ENCODE measurements at regions not wholly inside any gene's neighbourhood (a gene's known extent, or its start where the extent isn't known, plus 50 kb on each side); places are given as distances from the start of the nearest gene placed in this dataset.

DNA sequence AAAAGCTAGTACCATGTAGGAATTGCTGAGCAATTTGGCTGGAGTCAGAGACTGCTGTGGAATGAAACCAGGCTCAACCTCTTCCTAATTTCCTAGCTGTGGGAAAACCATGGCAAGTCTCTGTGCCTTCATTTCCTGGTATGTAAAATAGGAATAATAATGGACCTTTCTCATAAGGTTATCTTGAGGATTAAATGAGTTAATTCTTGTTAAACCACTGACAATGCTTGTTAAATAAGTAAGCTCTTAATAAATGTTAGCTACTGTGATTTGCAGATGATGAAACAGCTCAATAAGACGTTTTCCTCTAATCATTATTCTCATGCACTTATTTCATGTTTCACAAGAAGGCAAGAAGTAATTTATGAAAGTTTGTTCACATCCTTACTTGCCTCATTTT, 346.7 kb downstream of the RND3 start:
- no peak overlapping the region for H3K27ac ChIP-seq
- no peak for DNase-seq (ENCODE audit: low spot score in 2 of 2)
- no peaks in the 10 kb centered on the region for H3K36me3 ChIP-seq
- H3K9me3 ChIP-seq = peaks cover under 1% of the 10 kb centered on the region
- TF ChIP-seq EP300 (IDR thresholded peaks at IDR 0.05) (no peak), POLR2AphosphoS5 (IDR thresholded peaks at IDR 0.05) (no peak)
- TF ChIP-seq, protein P1, sequence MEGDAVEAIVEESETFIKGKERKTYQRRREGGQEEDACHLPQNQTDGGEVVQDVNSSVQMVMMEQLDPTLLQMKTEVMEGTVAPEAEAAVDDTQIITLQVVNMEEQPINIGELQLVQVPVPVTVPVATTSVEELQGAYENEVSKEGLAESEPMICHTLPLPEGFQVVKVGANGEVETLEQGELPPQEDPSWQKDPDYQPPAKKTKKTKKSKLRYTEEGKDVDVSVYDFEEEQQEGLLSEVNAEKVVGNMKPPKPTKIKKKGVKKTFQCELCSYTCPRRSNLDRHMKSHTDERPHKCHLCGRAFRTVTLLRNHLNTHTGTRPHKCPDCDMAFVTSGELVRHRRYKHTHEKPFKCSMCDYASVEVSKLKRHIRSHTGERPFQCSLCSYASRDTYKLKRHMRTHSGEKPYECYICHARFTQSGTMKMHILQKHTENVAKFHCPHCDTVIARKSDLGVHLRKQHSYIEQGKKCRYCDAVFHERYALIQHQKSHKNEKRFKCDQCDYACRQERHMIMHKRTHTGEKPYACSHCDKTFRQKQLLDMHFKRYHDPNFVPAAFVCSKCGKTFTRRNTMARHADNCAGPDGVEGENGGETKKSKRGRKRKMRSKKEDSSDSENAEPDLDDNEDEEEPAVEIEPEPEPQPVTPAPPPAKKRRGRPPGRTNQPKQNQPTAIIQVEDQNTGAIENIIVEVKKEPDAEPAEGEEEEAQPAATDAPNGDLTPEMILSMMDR (IDR thresholded peaks at IDR 0.05) = no peak
- peaks cover 16% of the 10 kb centered on the region for H3K4me1 ChIP-seq
- no peak overlapping the region for H3K4me3 ChIP-seq
- H3K27me3 ChIP-seq = no peaks in the 10 kb centered on the region
- 28% methylated on average over 1 of the region's 1 CpG for WGBS

DNA sequence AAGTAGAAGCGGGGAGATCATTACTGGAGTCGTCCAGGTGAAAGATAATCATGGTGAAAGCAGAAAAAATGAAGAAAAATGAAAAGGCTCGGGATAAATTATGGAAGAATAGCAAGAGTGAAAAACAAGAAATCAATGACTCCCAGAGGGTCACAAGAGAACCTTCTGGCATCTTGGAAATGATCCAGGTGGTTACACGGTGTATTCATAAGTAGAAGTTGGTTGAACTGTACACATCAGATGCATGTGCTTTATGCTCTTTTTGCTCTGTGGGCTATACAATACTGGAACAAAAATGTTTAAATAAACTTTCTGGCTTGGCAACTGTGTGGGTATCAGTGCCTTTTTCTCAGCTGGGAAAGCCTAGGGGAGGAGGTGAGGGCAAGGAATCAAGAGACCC, 348.9 kb downstream of the RND3 start:
- Histone ChIP-seq H3K9me3 (no peaks in the 10 kb centered on the region), H3K36me3 (no peaks in the 10 kb centered on the region), H3K27ac (no peak overlapping the region), H3K27me3 (no peaks in the 10 kb centered on the region), H3K4me1 (peaks cover 25% of the 10 kb centered on the region), H3K4me3 (no peak overlapping the region)
- no peak for DNase-seq (ENCODE audit: low spot score in 2 of 2)
- 77% methylated on average over 4 of the region's 4 CpGs for WGBS
- TF ChIP-seq, protein P1 (IDR thresholded peaks at IDR 0.05) = no peak
- TF ChIP-seq POLR2A (IDR thresholded peaks at IDR 0.05) (no peak), POLR2AphosphoS5 (IDR thresholded peaks at IDR 0.05) (no peak), EP300 (IDR thresholded peaks at IDR 0.05) (no peak)

DNA sequence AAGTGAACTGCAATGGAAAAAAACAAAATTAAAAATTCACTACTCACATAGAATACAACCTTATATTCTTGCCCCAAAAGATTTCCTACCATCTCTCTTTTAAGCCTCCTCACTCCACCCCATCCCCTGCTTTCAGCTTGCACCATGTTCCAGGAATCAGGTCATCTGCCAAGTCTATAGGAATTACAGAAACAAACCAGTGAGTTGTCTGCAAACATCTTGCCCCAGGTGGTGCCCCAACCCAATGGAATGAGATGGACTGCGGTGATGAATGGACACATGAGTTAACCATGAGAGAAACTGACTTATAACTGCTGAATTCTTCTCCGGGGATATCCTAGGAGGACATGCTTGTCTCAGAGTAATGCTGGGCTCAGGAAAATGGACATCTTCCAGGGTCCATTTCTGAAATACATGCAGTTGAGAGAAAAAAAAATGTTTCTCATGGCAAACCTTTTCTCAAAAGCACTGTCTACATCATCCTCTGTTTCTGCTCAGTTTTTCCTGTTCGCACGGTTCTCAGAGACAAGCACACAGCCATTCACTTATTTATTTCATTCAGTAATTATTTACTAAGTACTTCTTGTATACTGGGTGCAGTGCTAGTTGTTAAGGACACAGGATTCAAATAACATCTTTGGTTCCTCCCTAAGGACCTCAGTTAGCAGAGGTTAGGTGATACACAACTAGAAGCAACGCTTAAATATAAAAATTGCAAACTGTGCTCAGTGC, 350.0 kb downstream of the RND3 start:
- Histone ChIP-seq H3K4me1 (peaks cover 29% of the 10 kb centered on the region), H3K27me3 (no peaks in the 10 kb centered on the region), H3K27ac (no peak overlapping the region), H3K4me3 (no peak overlapping the region), H3K36me3 (no peaks in the 10 kb centered on the region), H3K9me3 (no peaks in the 10 kb centered on the region)
- no peak for DNase-seq (ENCODE audit: low spot score in 2 of 2)
- TF ChIP-seq EP300 (IDR thresholded peaks at IDR 0.05) (no peak), POLR2AphosphoS5 (IDR thresholded peaks at IDR 0.05) (no peak), POLR2A (IDR thresholded peaks at IDR 0.05) (no peak)
- TF ChIP-seq, protein P1 (IDR thresholded peaks at IDR 0.05) = no peak
- WGBS = 82% methylated on average over 5 of the region's 5 CpGs

DNA sequence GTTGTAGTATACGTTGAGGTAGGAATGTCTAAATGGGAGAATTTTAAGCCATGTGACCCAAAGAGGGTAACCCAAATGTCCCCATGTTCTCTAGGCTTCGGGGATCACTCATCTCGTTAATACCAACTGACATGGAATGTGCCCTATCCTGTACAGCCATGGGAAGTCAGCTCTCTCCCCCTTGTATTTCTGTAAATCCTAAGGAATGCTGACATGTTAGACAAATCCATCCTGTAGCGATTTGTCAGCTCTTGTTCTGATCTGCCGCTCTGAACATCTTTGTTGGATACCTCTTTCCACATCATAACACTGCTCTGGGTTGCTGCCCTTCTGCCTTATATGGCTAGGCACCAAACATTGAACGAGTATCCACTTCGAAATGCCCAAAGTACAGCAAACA, 350.6 kb downstream of the RND3 start:
- Histone ChIP-seq H3K4me1 (peaks cover 29% of the 10 kb centered on the region), H3K27ac (no peak overlapping the region), H3K4me3 (no peak overlapping the region), H3K9me3 (no peaks in the 10 kb centered on the region), H3K36me3 (no peaks in the 10 kb centered on the region), H3K27me3 (no peaks in the 10 kb centered on the region)
- no peak for DNase-seq (ENCODE audit: low spot score in 2 of 2)
- TF ChIP-seq, protein P1 (IDR thresholded peaks at IDR 0.05) = no peak
- TF ChIP-seq POLR2A (IDR thresholded peaks at IDR 0.05) (no peak), POLR2AphosphoS5 (IDR thresholded peaks at IDR 0.05) (no peak), EP300 (IDR thresholded peaks at IDR 0.05) (no peak)
- 40% methylated on average over 7 of the region's 7 CpGs for WGBS

DNA sequence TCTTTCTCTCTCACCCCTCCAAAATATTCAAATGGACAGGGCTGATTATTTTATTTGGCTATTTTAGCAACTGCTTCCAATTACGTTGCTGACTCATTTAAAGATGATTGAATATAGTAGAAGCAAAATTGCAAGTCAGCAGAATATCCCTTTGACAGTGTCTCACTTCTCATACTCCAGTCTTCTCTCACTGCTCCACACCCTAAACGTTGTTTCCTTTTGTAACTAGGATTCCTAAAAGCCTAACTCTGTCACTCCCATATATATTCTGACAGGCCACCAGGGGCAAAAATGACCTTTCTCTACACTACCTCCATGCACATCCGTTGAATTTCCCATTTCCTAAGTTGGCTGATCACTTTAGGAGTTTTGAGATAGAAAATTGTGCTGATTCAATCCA, 351.1 kb downstream of the RND3 start:
- no peak overlapping the region for H3K27ac ChIP-seq
- H3K36me3 ChIP-seq = no peaks in the 10 kb centered on the region
- no peaks in the 10 kb centered on the region for H3K27me3 ChIP-seq
- WGBS = 35% methylated on average over 3 of the region's 3 CpGs
- no peaks in the 10 kb centered on the region for H3K9me3 ChIP-seq
- H3K4me3 ChIP-seq = no peak overlapping the region
- peaks cover 29% of the 10 kb centered on the region for H3K4me1 ChIP-seq
- no peak for TF ChIP-seq EP300 (IDR thresholded peaks at IDR 0.05)
- TF ChIP-seq, protein P1 (IDR thresholded peaks at IDR 0.05) = no peak
- DNase-seq (ENCODE audit: low spot score in 2 of 2) = no peak

All from suprapubic skin (tissue), 4 donors.